ENCODE measurements at regions not wholly inside any gene's neighbourhood (a gene's known extent, or its start where the extent isn't known, plus 50 kb on each side); places are given as distances from the start of the nearest gene placed in this dataset.

DNA sequence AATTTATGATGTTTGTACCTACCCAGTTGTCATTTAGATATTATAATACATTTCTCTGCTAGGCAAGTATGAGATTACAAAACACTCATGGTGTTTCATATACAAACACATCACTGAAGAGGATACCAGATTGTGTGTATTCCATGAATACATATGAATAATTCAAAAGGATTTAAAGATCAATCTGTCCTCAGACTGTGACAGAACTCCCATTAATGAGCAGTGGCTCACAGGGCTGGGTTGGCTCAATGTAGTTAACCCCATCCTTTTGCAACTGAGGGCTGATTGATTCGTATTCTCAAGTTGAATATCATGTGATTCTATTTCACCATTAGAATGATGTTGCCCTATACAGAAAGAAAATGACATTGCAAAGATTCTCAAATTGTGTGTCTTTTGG lies 79.6 kb upstream of the SPANXN2 start:
- Histone ChIP-seq H3K9ac (ENCODE audit: low read length) (no peak overlapping the region), H3K9me3 (ENCODE audit: control insufficient read depth, low read depth, low read length) (peaks cover 72% of the 10 kb centered on the region), H3K27me3 (ENCODE audit: control insufficient read depth, insufficient read depth, low read length) (no peaks in the 10 kb centered on the region), H3K4me1 (ENCODE audit: control insufficient read depth, low read depth, low read length) (no peaks in the 10 kb centered on the region), H3K36me3 (ENCODE audit: control insufficient read depth, low read depth, low read length) (no peaks in the 10 kb centered on the region), H3K27ac (ENCODE audit: low read length) (no peak overlapping the region), H3K4me3 (ENCODE audit: low read length) (no peak overlapping the region)

DNA sequence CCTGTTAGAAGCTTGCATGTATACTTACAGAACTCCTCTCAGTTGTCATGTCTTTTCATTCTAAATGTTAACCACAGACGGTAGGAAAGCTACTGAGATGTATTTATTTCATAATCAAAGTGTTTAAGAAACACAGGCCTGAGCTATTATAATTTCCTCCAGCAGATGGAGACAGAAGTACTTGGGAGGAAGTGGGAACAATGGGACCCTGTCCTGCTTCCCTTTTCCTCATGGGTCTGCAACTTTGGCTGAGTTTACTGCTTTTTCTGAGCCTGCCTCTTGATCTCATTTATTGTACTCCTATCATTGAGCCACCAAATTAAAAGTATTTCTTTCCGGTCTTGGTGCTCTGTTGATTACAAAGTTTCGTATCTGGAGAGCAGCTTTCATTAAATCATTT lies 67.7 kb upstream of the SPANXN2 start:
- H3K9ac ChIP-seq (ENCODE audit: low read length), result no peak overlapping the region
- no peak overlapping the region for H3K27ac ChIP-seq (ENCODE audit: low read length)
- H3K9me3 ChIP-seq (ENCODE audit: control insufficient read depth, low read depth, low read length), result peaks cover 86% of the 10 kb centered on the region
- no peaks in the 10 kb centered on the region for H3K27me3 ChIP-seq (ENCODE audit: control insufficient read depth, insufficient read depth, low read length)
- no peak overlapping the region for H3K4me3 ChIP-seq (ENCODE audit: low read length)
- no peaks in the 10 kb centered on the region for H3K36me3 ChIP-seq (ENCODE audit: control insufficient read depth, low read depth, low read length)
- H3K4me1 ChIP-seq (ENCODE audit: control insufficient read depth, low read depth, low read length), result no peaks in the 10 kb centered on the region

DNA sequence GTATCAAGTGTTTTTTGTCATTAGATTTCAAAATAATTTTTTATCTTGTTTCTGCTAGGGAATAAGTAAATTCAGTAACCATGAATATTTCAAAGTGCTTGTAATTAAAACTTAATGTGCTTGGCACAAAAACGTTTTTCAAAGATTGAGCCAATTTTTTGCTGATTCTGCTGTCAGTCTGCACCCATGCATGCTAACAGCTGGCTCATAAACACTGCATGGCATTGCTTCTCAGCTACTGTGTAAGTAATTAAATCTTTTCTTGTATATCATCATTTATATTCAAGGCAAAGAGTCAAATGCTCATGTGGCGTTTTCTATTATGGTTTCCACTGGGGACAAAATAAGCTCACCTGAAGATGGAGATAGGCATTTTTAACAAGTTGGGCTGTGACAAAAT lies 66.8 kb upstream of the SPANXN2 start:
- Histone ChIP-seq H3K27ac (ENCODE audit: low read length) (no peak overlapping the region), H3K36me3 (ENCODE audit: control insufficient read depth, low read depth, low read length) (no peaks in the 10 kb centered on the region), H3K4me3 (ENCODE audit: low read length) (no peak overlapping the region), H3K4me1 (ENCODE audit: control insufficient read depth, low read depth, low read length) (no peaks in the 10 kb centered on the region), H3K9me3 (ENCODE audit: control insufficient read depth, low read depth, low read length) (peaks cover 85% of the 10 kb centered on the region), H3K9ac (ENCODE audit: low read length) (no peak overlapping the region), H3K27me3 (ENCODE audit: control insufficient read depth, insufficient read depth, low read length) (no peaks in the 10 kb centered on the region)

DNA sequence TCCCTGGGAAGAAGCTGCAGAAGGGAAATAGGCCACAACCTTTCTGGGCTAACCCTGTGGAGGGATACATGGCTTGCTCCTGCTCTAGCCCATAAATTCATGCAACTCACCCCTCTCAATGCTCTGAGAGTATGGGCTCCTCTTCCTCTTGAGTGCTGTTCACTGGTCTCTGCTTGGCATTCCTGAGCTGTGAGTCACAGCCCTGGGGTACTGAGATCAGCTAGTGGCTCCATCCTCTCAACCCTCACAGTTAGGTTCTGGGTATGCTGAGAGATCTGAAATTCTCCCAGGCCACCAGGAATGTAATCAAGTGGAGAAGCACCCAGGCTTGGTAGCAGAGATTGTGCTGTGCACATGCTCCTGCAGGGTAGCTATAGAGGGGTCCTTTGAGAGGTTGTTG lies 60.6 kb upstream of the SPANXN2 start:
- H3K36me3 ChIP-seq (ENCODE audit: control insufficient read depth, low read depth, low read length), result no peaks in the 10 kb centered on the region
- H3K4me1 ChIP-seq (ENCODE audit: control insufficient read depth, low read depth, low read length), result no peaks in the 10 kb centered on the region
- H3K27ac ChIP-seq (ENCODE audit: low read length), result no peak overlapping the region
- no peaks in the 10 kb centered on the region for H3K27me3 ChIP-seq (ENCODE audit: control insufficient read depth, insufficient read depth, low read length)
- H3K9me3 ChIP-seq (ENCODE audit: control insufficient read depth, low read depth, low read length), result peaks cover 84% of the 10 kb centered on the region
- H3K9ac ChIP-seq (ENCODE audit: low read length), result no peak overlapping the region
- no peak overlapping the region for H3K4me3 ChIP-seq (ENCODE audit: low read length)
